ENCODE measurements at regions not wholly inside any gene's neighbourhood (a gene's known extent, or its start where the extent isn't known, plus 50 kb on each side); places are given as distances from the start of the nearest gene placed in this dataset.

GRCh38 chr1:55749975-55750627 lies 534.9 kb upstream of the USP24 start:
- TF ChIP-seq POLR2A (IDR thresholded peaks at IDR 0.05) (no peak), CTCF (IDR thresholded peaks at IDR 0.05) (no peak)
